ENCODE measurements at regions not wholly inside any gene's neighbourhood (a gene's known extent, or its start where the extent isn't known, plus 50 kb on each side); places are given as distances from the start of the nearest gene placed in this dataset.
A peak's percentile ranks its signal among the peaks of the same experiment; 100 is the strongest.

- H3K4me3 ChIP-seq (replicated peaks; ENCODE audit: low read depth, low read length), result no peak overlapping the region
- no peak for TF ChIP-seq CTCF (IDR thresholded peaks at IDR 0.05; ENCODE audit: low read depth, low read length, missing control alignments)
- no peak for DNase-seq (ENCODE audit: extremely low read depth, low read depth)
These were observed 73.5 kb upstream of the ANKRD55 start for GRCh38 chr5:56306433-56307150.

GRCh38 chr5:56305001-56305950 is 72.1 kb upstream of the ANKRD55 start:
- no peak for TF ChIP-seq CTCF (IDR thresholded peaks at IDR 0.05; ENCODE audit: low read depth, low read length, missing control alignments)
- peak; percentile 37 for DNase-seq (ENCODE audit: extremely low read depth, low read depth)
- H3K4me3 ChIP-seq (replicated peaks; ENCODE audit: low read depth, low read length), result no peak overlapping the region

GRCh38 chr5:56303511-56303910 is 70.4 kb upstream of the ANKRD55 start:
- no peak for DNase-seq (ENCODE audit: extremely low read depth, low read depth)
- H3K4me3 ChIP-seq (replicated peaks; ENCODE audit: low read depth, low read length), result no peak overlapping the region
- TF ChIP-seq CTCF (IDR thresholded peaks at IDR 0.05; ENCODE audit: low read depth, low read length, missing control alignments), result no peak

GRCh38 chr5:56302027-56302426 is 68.9 kb upstream of the ANKRD55 start:
- DNase-seq (ENCODE audit: extremely low read depth, low read depth), result no peak
- TF ChIP-seq CTCF (IDR thresholded peaks at IDR 0.05; ENCODE audit: low read depth, low read length, missing control alignments), result no peak

GRCh38 chr5:56301069-56301468 is 67.9 kb upstream of the ANKRD55 start:
- H3K4me3 ChIP-seq (replicated peaks; ENCODE audit: low read depth, low read length), result no peak overlapping the region
- DNase-seq (ENCODE audit: extremely low read depth, low read depth), result no peak
- TF ChIP-seq CTCF (IDR thresholded peaks at IDR 0.05; ENCODE audit: low read depth, low read length, missing control alignments), result no peak

More at GRCh38 chr5:56302027-56302426, 68.9 kb upstream of the ANKRD55 start:
- H3K4me3 ChIP-seq (replicated peaks; ENCODE audit: low read depth, low read length), result no peak overlapping the region

- no peak overlapping the region for H3K4me3 ChIP-seq (replicated peaks; ENCODE audit: low read depth, low read length)
- TF ChIP-seq CTCF (IDR thresholded peaks at IDR 0.05; ENCODE audit: low read depth, low read length, missing control alignments), result no peak
- DNase-seq (ENCODE audit: extremely low read depth, low read depth), result no peak
These were observed 66.1 kb upstream of the ANKRD55 start for GRCh38 chr5:56299212-56299611.
